ENCODE measurements at regions not wholly inside any gene's neighbourhood (a gene's known extent, or its start where the extent isn't known, plus 50 kb on each side); places are given as distances from the start of the nearest gene placed in this dataset.

GRCh38 chr3:194998417-194998816 lies 272.5 kb downstream of the XXYLT1 start:
- no peak for TF ChIP-seq POLR2A (IDR thresholded peaks at IDR 0.05)
- no peak for TF ChIP-seq CTCF (IDR thresholded peaks at IDR 0.05 in 4 of 5, conservative IDR thresholded peaks at IDR 0.05 in 1 of 5)

Data from gastrocnemius medialis (tissue), 4 donors.